ENCODE measurements at regions not wholly inside any gene's neighbourhood (a gene's known extent, or its start where the extent isn't known, plus 50 kb on each side); places are given as distances from the start of the nearest gene placed in this dataset.

DNA sequence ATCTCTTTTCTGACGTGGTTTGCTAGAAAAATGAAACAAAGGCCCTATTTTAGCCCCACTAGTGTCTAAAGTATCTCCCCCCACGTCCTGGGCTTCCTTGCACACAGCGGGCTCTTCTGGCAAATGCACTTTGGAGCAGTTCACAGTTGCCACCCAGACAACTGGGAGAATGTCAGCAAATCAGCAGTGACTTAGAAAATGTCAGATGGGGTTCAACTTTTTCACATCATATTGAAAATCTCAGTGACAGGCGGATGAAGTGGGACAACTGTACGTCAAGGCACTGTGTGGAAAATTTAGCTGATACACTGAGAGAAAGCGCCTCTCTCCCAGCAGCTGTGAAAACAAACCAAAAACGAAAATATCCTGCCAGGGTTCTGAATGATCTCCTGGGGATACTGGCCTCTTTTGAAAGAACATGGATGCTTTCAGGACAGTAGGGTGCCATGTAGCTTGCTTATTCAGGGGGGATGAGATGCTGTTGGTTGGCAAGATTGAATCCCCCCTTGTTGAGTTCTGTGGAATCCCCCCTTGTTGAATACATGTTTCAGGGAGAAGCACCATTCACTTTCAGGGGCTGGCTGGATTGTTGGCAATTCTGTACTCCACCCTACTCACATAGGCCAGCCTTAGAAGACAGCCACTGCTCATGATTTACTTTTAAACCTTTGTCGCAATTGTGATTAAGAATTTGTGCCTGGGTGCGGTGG lies 372.8 kb upstream of the CELF2 start:
- no peaks in the 10 kb centered on the region for H3K4me1 ChIP-seq (ENCODE audit: control insufficient read depth in 2 of 2, insufficient read depth in 2 of 2, low read length in 2 of 2)
- 82% methylated on average over 9 of the region's 9 CpGs for WGBS
- H3K9me3 ChIP-seq (ENCODE audit: control insufficient read depth in 2 of 2, insufficient read depth in 1 of 2, low read length in 1 of 2) = no peaks in the 10 kb centered on the region
- no peak for DNase-seq (ENCODE audit: low read depth in 6 of 9, low spot score in 9 of 9)
- H3K4me3 ChIP-seq (ENCODE audit: low read length in 2 of 2) = no peak overlapping the region
- H3K36me3 ChIP-seq (ENCODE audit: control insufficient read depth in 2 of 2, insufficient read depth in 2 of 2, low read length in 1 of 2) = no peaks in the 10 kb centered on the region
- no peaks in the 10 kb centered on the region for H3K27me3 ChIP-seq (ENCODE audit: control insufficient read depth in 2 of 2, insufficient read depth in 1 of 2, low read length in 1 of 2)
- no peak overlapping the region for H3K27ac ChIP-seq (ENCODE audit: low read depth in 1 of 2, low read length in 1 of 2)

DNA sequence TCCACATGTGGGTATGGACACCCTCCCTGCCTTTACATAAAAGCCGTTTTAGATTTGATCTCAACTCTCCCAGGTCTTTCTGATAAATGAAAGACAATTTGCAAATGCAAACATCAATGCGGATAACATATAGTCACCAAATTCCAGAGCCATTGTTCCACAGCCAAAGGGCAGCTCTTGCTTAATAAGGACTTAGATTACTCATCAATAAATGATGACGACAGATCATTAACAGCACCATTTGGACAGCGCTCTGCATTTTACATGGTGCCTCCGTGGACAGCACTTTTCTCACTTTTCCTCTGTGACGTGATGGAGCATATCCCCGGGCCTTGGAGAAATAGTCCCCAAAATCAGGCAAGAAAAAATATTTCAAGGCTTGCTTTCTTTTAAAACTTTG lies 370.3 kb upstream of the CELF2 start:
- no peak overlapping the region for H3K4me3 ChIP-seq (ENCODE audit: low read length in 2 of 2)
- no peak for DNase-seq (ENCODE audit: low read depth in 6 of 9, low spot score in 9 of 9)
- H3K4me1 ChIP-seq (ENCODE audit: control insufficient read depth in 2 of 2, insufficient read depth in 2 of 2, low read length in 2 of 2) = no peaks in the 10 kb centered on the region
- no peak overlapping the region for H3K27ac ChIP-seq (ENCODE audit: low read depth in 1 of 2, low read length in 1 of 2)
- 91% methylated on average over 7 of the region's 7 CpGs for WGBS
- no peaks in the 10 kb centered on the region for H3K27me3 ChIP-seq (ENCODE audit: control insufficient read depth in 2 of 2, insufficient read depth in 1 of 2, low read length in 1 of 2)
- no peaks in the 10 kb centered on the region for H3K9me3 ChIP-seq (ENCODE audit: control insufficient read depth in 2 of 2, insufficient read depth in 1 of 2, low read length in 1 of 2)
- H3K36me3 ChIP-seq (ENCODE audit: control insufficient read depth in 2 of 2, insufficient read depth in 2 of 2, low read length in 1 of 2) = no peaks in the 10 kb centered on the region

DNA sequence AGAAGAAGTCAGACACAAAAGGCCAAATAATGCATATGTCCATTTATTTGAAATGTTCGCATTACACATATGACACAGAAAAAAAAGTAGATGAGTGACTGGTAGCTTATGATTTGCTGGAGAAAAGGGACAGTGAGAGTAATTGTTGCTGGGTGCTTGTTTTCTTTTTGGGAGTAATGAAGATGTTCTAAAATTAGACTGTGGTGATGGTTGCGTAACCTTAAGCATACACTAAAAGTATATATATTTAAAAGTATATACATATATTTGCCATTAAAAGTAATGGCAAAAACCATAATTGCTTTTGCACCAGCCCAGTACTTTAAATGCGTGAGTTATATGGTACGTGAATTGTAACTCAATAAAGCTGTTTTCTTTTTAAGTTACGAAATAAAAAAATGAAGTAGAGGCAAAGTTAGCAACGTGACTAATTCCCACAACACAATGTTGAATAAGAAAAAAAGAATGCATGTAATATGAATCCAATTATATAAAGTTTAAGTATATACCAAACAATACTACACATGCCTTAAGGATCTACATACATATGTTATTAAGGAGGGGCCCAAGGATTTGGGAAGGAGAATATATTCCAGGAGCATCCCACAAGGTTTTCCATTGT lies 360.4 kb upstream of the CELF2 start:
- Histone ChIP-seq H3K36me3 (ENCODE audit: control insufficient read depth in 2 of 2, insufficient read depth in 2 of 2, low read length in 1 of 2) (no peaks in the 10 kb centered on the region), H3K27ac (ENCODE audit: low read depth in 1 of 2, low read length in 1 of 2) (no peak overlapping the region), H3K27me3 (ENCODE audit: control insufficient read depth in 2 of 2, insufficient read depth in 1 of 2, low read length in 1 of 2) (no peaks in the 10 kb centered on the region), H3K4me3 (ENCODE audit: low read length in 2 of 2) (no peak overlapping the region), H3K4me1 (ENCODE audit: control insufficient read depth in 2 of 2, insufficient read depth in 2 of 2, low read length in 2 of 2) (no peaks in the 10 kb centered on the region), H3K9me3 (ENCODE audit: control insufficient read depth in 2 of 2, insufficient read depth in 1 of 2, low read length in 1 of 2) (no peaks in the 10 kb centered on the region)
- WGBS = 98% methylated on average over 6 of the region's 6 CpGs
- no peak for DNase-seq (ENCODE audit: low read depth in 6 of 9, low spot score in 9 of 9)

DNA sequence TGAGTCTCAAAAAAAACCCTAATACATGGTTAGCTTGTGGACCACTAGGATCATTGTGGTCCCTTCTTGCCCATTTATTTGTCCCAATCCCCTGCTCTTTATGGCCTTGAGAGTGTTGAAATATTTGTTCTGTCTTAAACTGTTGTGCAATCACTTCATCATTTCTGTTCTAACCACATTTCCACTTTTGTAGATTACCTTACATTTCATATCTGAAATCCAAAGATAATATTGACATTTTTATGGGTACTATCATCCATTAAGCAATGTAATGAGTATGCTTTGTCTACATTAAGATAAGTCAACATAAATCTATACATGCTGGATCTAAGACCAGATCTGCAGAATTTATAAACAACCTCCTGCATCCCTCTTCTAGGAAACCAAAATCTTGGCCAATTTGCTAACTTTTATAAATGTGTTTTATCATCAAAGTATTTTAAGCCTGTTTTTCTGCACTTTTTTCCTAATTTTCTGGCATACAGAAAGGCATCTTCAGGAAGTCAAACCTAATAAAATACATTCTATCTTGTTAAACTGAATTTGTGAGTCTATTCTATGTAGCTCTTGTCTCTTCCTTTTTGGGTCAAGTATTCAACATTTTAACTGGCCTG lies 359.4 kb upstream of the CELF2 start:
- H3K4me1 ChIP-seq (ENCODE audit: control insufficient read depth in 2 of 2, insufficient read depth in 2 of 2, low read length in 2 of 2) = no peaks in the 10 kb centered on the region
- no peaks in the 10 kb centered on the region for H3K9me3 ChIP-seq (ENCODE audit: control insufficient read depth in 2 of 2, insufficient read depth in 1 of 2, low read length in 1 of 2)
- H3K36me3 ChIP-seq (ENCODE audit: control insufficient read depth in 2 of 2, insufficient read depth in 2 of 2, low read length in 1 of 2) = no peaks in the 10 kb centered on the region
- no peak for DNase-seq (ENCODE audit: low read depth in 6 of 9, low spot score in 9 of 9)
- no peak overlapping the region for H3K27ac ChIP-seq (ENCODE audit: low read depth in 1 of 2, low read length in 1 of 2)
- H3K4me3 ChIP-seq (ENCODE audit: low read length in 2 of 2) = no peak overlapping the region
- no peaks in the 10 kb centered on the region for H3K27me3 ChIP-seq (ENCODE audit: control insufficient read depth in 2 of 2, insufficient read depth in 1 of 2, low read length in 1 of 2)

DNA sequence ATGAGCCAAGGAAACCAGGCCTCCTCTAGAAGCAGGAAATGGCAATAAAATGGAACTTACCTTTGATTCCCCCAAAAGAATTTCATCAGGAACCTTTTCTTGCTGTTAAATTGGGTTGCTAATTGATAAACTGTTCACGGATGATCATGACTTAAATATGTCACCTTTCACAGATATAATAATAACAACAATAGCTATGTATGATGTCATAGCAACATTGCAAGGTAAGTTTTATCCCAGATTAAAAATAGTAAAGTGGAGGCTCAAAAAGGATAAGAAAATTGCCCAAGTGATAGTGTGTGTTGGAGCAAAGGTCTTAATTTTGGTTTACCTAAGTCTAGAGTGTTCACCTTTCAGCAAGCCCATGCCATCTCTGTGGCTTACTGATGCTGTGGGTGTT lies 357.6 kb upstream of the CELF2 start:
- WGBS = 97% methylated on average over 1 of the region's 1 CpG
- no peak for DNase-seq (ENCODE audit: low read depth in 6 of 9, low spot score in 9 of 9)

DNA sequence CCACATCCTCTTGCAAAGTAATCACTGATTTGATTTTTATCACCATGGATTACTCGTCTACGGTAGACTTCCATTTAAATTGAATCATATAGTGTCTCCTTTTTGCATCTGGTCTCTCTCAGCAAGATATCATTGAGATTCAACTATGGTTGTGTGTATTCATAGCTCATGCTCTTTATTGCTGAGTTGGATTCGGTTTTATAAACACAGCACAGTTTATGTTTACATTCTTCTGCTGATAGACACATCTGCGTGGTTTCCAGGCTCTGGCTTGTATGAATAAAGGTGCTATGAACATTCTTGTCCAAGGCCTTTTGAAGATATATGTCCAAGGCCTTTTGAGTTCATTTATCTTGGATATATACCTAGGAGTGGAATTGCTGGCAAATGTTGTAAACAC lies 356.5 kb upstream of the CELF2 start:
- no peak for DNase-seq (ENCODE audit: low read depth in 6 of 9, low spot score in 9 of 9)
- no peaks in the 10 kb centered on the region for H3K36me3 ChIP-seq (ENCODE audit: control insufficient read depth in 2 of 2, insufficient read depth in 2 of 2, low read length in 1 of 2)
- WGBS = 92% methylated on average over 4 of the region's 4 CpGs
- H3K27ac ChIP-seq (ENCODE audit: low read depth in 1 of 2, low read length in 1 of 2) = no peak overlapping the region
- H3K4me3 ChIP-seq (ENCODE audit: low read length in 2 of 2) = no peak overlapping the region
- no peaks in the 10 kb centered on the region for H3K27me3 ChIP-seq (ENCODE audit: control insufficient read depth in 2 of 2, insufficient read depth in 1 of 2, low read length in 1 of 2)
- no peaks in the 10 kb centered on the region for H3K9me3 ChIP-seq (ENCODE audit: control insufficient read depth in 2 of 2, insufficient read depth in 1 of 2, low read length in 1 of 2)
- no peaks in the 10 kb centered on the region for H3K4me1 ChIP-seq (ENCODE audit: control insufficient read depth in 2 of 2, insufficient read depth in 2 of 2, low read length in 2 of 2)

More for the DNA sequence above, 357.6 kb upstream of the CELF2 start:
- no peak overlapping the region for H3K27ac ChIP-seq (ENCODE audit: low read depth in 1 of 2, low read length in 1 of 2)
- no peaks in the 10 kb centered on the region for H3K4me1 ChIP-seq (ENCODE audit: control insufficient read depth in 2 of 2, insufficient read depth in 2 of 2, low read length in 2 of 2)
- H3K4me3 ChIP-seq (ENCODE audit: low read length in 2 of 2) = no peak overlapping the region
- no peaks in the 10 kb centered on the region for H3K9me3 ChIP-seq (ENCODE audit: control insufficient read depth in 2 of 2, insufficient read depth in 1 of 2, low read length in 1 of 2)
- H3K36me3 ChIP-seq (ENCODE audit: control insufficient read depth in 2 of 2, insufficient read depth in 2 of 2, low read length in 1 of 2) = no peaks in the 10 kb centered on the region
- H3K27me3 ChIP-seq (ENCODE audit: control insufficient read depth in 2 of 2, insufficient read depth in 1 of 2, low read length in 1 of 2) = no peaks in the 10 kb centered on the region

DNA sequence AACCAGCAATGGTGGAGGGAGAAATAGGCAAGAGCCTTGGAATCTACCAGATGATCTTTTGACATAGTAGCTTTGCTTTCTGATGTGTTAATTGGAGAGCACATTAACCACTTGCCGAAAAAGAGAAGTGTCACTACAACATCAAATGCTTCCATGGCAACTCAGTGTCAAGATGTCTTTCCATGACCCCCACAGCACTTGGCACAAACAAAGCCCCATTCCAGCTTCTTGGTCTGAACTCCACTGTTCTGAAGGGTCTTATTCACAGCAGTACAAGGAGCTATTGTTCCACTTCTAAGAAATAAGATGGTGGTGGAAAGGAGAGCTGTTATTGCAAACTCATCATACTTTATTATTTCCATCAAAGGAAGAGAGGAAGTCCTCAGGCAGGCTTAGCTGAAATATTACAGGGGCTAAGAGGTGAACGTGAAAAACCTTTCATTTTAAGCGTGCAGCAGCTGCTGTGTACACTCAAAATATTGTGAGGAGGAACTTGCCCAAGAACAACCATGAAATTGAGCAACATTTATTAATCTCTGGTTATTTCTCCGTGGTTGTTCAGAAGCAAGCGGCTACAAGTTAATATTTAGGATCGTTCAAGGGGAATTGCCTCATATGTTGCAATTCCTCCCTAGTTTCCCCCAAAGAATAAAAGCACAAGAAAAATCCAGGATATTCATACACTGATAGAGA lies 354.8 kb upstream of the CELF2 start:
- no peak for DNase-seq (ENCODE audit: low read depth in 6 of 9, low spot score in 9 of 9)
- Histone ChIP-seq H3K4me3 (ENCODE audit: low read length in 2 of 2) (no peak overlapping the region), H3K4me1 (ENCODE audit: control insufficient read depth in 2 of 2, insufficient read depth in 2 of 2, low read length in 2 of 2) (no peaks in the 10 kb centered on the region), H3K27ac (ENCODE audit: low read depth in 1 of 2, low read length in 1 of 2) (peak overlapping the region in 1 of 2 donors; percentile 8), H3K9me3 (ENCODE audit: control insufficient read depth in 2 of 2, insufficient read depth in 1 of 2, low read length in 1 of 2) (no peaks in the 10 kb centered on the region), H3K27me3 (ENCODE audit: control insufficient read depth in 2 of 2, insufficient read depth in 1 of 2, low read length in 1 of 2) (no peaks in the 10 kb centered on the region), H3K36me3 (ENCODE audit: control insufficient read depth in 2 of 2, insufficient read depth in 2 of 2, low read length in 1 of 2) (no peaks in the 10 kb centered on the region)
- 45% methylated on average over 6 of the region's 6 CpGs for WGBS

DNA sequence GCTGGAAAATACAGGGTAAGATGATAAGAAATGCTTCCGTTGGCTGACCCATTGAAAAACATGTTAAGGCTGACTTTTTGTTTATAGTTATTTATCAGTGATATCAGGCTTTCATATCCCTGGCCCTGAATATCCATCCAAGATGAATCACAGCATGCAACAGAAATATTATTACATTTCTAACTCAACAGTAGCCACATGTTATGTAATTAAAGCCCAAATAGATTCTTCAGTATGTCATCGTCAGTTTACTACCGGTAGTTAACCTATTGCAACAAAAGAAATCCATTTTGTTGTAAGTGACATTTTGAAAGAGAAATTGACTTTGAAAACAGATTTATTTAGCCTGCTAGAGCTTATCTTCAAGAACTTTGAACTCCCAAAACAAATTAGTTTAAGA lies 354.1 kb upstream of the CELF2 start:
- Histone ChIP-seq H3K4me1 (ENCODE audit: control insufficient read depth in 2 of 2, insufficient read depth in 2 of 2, low read length in 2 of 2) (no peaks in the 10 kb centered on the region), H3K27me3 (ENCODE audit: control insufficient read depth in 2 of 2, insufficient read depth in 1 of 2, low read length in 1 of 2) (no peaks in the 10 kb centered on the region), H3K27ac (ENCODE audit: low read depth in 1 of 2, low read length in 1 of 2) (no peak overlapping the region), H3K36me3 (ENCODE audit: control insufficient read depth in 2 of 2, insufficient read depth in 2 of 2, low read length in 1 of 2) (no peaks in the 10 kb centered on the region), H3K9me3 (ENCODE audit: control insufficient read depth in 2 of 2, insufficient read depth in 1 of 2, low read length in 1 of 2) (no peaks in the 10 kb centered on the region), H3K4me3 (ENCODE audit: low read length in 2 of 2) (no peak overlapping the region)
- DNase-seq (ENCODE audit: low read depth in 6 of 9, low spot score in 9 of 9) = no peak
- 96% methylated on average over 3 of the region's 3 CpGs for WGBS

DNA sequence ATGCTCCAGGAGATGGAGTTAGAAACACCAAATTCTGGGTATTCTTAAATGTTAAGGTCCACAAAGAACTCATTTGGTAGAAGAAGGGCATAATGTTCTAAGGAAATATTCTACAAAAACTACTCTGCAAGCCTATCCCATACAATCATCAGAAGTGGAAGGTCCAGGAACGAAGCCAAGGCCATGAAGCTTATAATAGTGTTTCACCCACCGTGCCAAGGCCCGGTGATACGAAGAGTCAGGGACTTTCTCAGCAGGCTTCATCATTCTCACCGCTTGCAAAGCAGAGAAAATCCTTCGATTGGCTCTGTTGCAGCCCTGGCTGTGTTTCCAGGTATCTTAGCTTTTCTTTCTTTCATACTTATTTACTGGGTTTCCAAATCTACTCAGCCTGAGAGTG lies 351.9 kb upstream of the CELF2 start:
- no peaks in the 10 kb centered on the region for H3K4me1 ChIP-seq (ENCODE audit: control insufficient read depth in 2 of 2, insufficient read depth in 2 of 2, low read length in 2 of 2)
- no peak for DNase-seq (ENCODE audit: low read depth in 6 of 9, low spot score in 9 of 9)
- WGBS = 79% methylated on average over 6 of the region's 6 CpGs
- H3K36me3 ChIP-seq (ENCODE audit: control insufficient read depth in 2 of 2, insufficient read depth in 2 of 2, low read length in 1 of 2) = no peaks in the 10 kb centered on the region
- no peak overlapping the region for H3K4me3 ChIP-seq (ENCODE audit: low read length in 2 of 2)
- H3K27me3 ChIP-seq (ENCODE audit: control insufficient read depth in 2 of 2, insufficient read depth in 1 of 2, low read length in 1 of 2) = no peaks in the 10 kb centered on the region
- H3K9me3 ChIP-seq (ENCODE audit: control insufficient read depth in 2 of 2, insufficient read depth in 1 of 2, low read length in 1 of 2) = no peaks in the 10 kb centered on the region
- no peak overlapping the region for H3K27ac ChIP-seq (ENCODE audit: low read depth in 1 of 2, low read length in 1 of 2)
